A549 (cell line): ENCODE measurements at regions not wholly inside any gene's neighbourhood (a gene's known extent, or its start where the extent isn't known, plus 50 kb on each side); places are given as distances from the start of the nearest gene placed in this dataset.

Experiments used
- ATAC-seq, 2 experiments: fragments of 200-7000 bp in 1 of 2; fragments of >200 bp in 1 of 2; cut with Nextera tagmentation in 1 of 2; cut with Tn5 transposase in 1 of 2; 3 replicates each; pipeline versions ENCODE4 v1.8.0 to v1.9.1; 2018 to 2020; ENCODE audit warnings: mild to moderate bottlenecking in 1 of 2, moderate library complexity in 1 of 2
- CTCF ChIA-PET: fragments of 300-600 bp; sonication (Branson Sonifier 250); formaldehyde crosslinking; extraction: SDS; loops from one replicate; lab custom pipeline; 2021; ENCODE audit warnings: antibody characterized with exemption, inconsistent platforms; lab: Yijun Ruan, JAX
- POLR2A ChIA-PET: fragments of 350-600 bp; formaldehyde crosslinking; extraction: SDS; loops from one replicate; lab custom pipeline; 2021; ENCODE audit warnings: antibody characterized with exemption, inconsistent platforms; lab: Yijun Ruan, JAX
- DNase-seq, 2 experiments: peaks; one replicate each; pipeline versions ENCODE4 v3.0.0 to v3.0.0-alpha.2; 2011 to 2016; ENCODE audit warnings: low read depth in 1 of 2, low spot score in 1 of 2
- FAIRE-seq: peaks from 2 replicates; lab custom pipeline; 2011; peaks lifted over from hg19 to GRCh38; lab: Jason Lieb, UNC
- H3K27ac ChIP-seq, 2 experiments: fragments of >200 bp; sonication (Bioruptor Twin); formaldehyde crosslinking; 3 replicates each; pipeline ENCODE4 v1.5.1; 2016 to 2017
- H3K4me1 ChIP-seq: fragments of >200 bp; sonication (Bioruptor Twin); formaldehyde crosslinking; 3 replicates; pipeline ENCODE4 v1.6.1; 2016
- H3K4me2 ChIP-seq: fragments of >200 bp; sonication (Bioruptor Twin); formaldehyde crosslinking; 3 replicates; pipeline ENCODE4 v1.6.1; 2016
- H3K4me3 ChIP-seq: fragments of >200 bp; sonication (Bioruptor Twin); formaldehyde crosslinking; 3 replicates; pipeline ENCODE4 v1.5.1; 2016
- H3K9me3 ChIP-seq: fragments of >200 bp; sonication (Bioruptor Twin); formaldehyde crosslinking; 3 replicates; pipeline ENCODE4 v1.6.1; 2016
- CBX2 ChIP-seq: fragments of 200-600 bp; sonication (generic); IDR thresholded peaks from 2 replicates; pipeline ENCODE4 v1.6.1; 2016; ENCODE audit warnings: low read depth, mild to moderate bottlenecking, borderline replicate concordance
- EHMT2 ChIP-seq: fragments of 200-600 bp; sonication (generic); IDR thresholded peaks from 2 replicates; pipeline ENCODE4 v1.6.1; 2016; ENCODE audit warnings: antibody characterized with exemption, low read depth, mild to moderate bottlenecking, moderate library complexity
- EP300 ChIP-seq, 2 experiments: fragments of >200 bp; sonication (Bioruptor Twin); formaldehyde crosslinking; IDR thresholded peaks; 2 replicates in 1 of 2; 3 replicates in 1 of 2; pipeline ENCODE4 v1.6.1; 2016 to 2017
- FOSL2 ChIP-seq, 2 experiments: fragments of 450-650 bp in 1 of 2; fragments of >200 bp in 1 of 2; sonication (Bioruptor Twin) in 1 of 2; formaldehyde crosslinking; IDR thresholded peaks; 2 replicates each; pipeline versions ENCODE4 v1.5.0 to v1.6.1; 2016 to 2020; ENCODE audit warnings: mild to moderate bottlenecking in 1 of 2, moderate library complexity in 1 of 2
- FOXS1 ChIP-seq: fragments of 250-450 bp; sonication (Bioruptor Pico); IDR thresholded peaks from 2 replicates; pipeline ENCODE4 v1.5.0; 2020; ENCODE audit warnings: mild to moderate bottlenecking, moderate library complexity
- GATA3 ChIP-seq: IDR thresholded peaks from 2 replicates; pipeline ENCODE4 v1.6.1; 2012; ENCODE audit warnings: borderline replicate concordance
- HDAC2 ChIP-seq: fragments of 200-600 bp; sonication (generic); IDR thresholded peaks from 2 replicates; pipeline ENCODE4 v1.6.1; 2016
- HEYL ChIP-seq: fragments of 250-450 bp; sonication (Bioruptor Pico); IDR thresholded peaks from 2 replicates; pipeline ENCODE4 v1.8.0; 2021; ENCODE audit warnings: mild to moderate bottlenecking, moderate library complexity
- JUNB ChIP-seq: fragments of >200 bp; sonication (Bioruptor Twin); formaldehyde crosslinking; IDR thresholded peaks from 2 replicates; pipeline ENCODE4 v1.6.1; 2016
- KDM5A ChIP-seq: fragments of 200-600 bp; sonication (generic); IDR thresholded peaks from 2 replicates; pipeline ENCODE4 v1.6.1; 2016; ENCODE audit warnings: antibody characterized with exemption, mild to moderate bottlenecking
- NFE2L2 ChIP-seq: fragments of 150-350 bp; conservative IDR thresholded peaks from 2 replicates; pipeline ENCODE4 v1.6.1; 2014; ENCODE audit warnings: low read length
- NPAS2 ChIP-seq: fragments of 250-450 bp; sonication (Bioruptor Pico); IDR thresholded peaks from 2 replicates; pipeline ENCODE4 v1.8.0; 2022; ENCODE audit warnings: mild to moderate bottlenecking, moderate library complexity, borderline replicate concordance
- NR3C1 ChIP-seq: fragments of >200 bp; sonication (Bioruptor Twin); formaldehyde crosslinking; IDR thresholded peaks from 3 replicates; pipeline ENCODE4 v1.6.1; 2017
- REST ChIP-seq: fragments of 200-600 bp; sonication (generic); IDR thresholded peaks from 2 replicates; pipeline ENCODE4 v1.6.1; 2016; ENCODE audit warnings: antibody characterized with exemption, mild to moderate bottlenecking, moderate library complexity
- ZC3H11A ChIP-seq: fragments of 450-650 bp; IDR thresholded peaks from 2 replicates; pipeline ENCODE4 v1.6.1; 2014; ENCODE audit warnings: antibody characterized with exemption, mild to moderate bottlenecking
- ZFP36 ChIP-seq: fragments of 450-650 bp; IDR thresholded peaks from 2 replicates; pipeline ENCODE4 v1.6.1; 2014; ENCODE audit warnings: borderline replicate concordance; ENCODE audit not compliant: partially characterized antibody
- ZNF302 ChIP-seq: fragments of 250-450 bp; sonication (Bioruptor Pico); IDR thresholded peaks from 2 replicates; pipeline ENCODE4 v1.9.0; 2021; ENCODE audit warnings: inconsistent platforms, mild to moderate bottlenecking, moderate library complexity
- ZSCAN20 ChIP-seq: fragments of 250-450 bp; sonication (Bioruptor Pico); IDR thresholded peaks from 2 replicates; pipeline ENCODE4 v1.8.0; 2022; ENCODE audit warnings: mild to moderate bottlenecking, moderate library complexity
- WGBS: methylation state at CpG from one replicate; pipeline ENCODE4 v1.1.6; 2017; ENCODE audit errors: missing lambda C conversion rate; 5-methylcytosine and 5-hydroxymethylcytosine counted together
- TF ChIP-seq, protein P1 (sequence below): fragments of 250-450 bp; sonication (Bioruptor Pico); IDR thresholded peaks from 2 replicates; pipeline ENCODE4 v1.5.0; 2021; ENCODE audit warnings: mild to moderate bottlenecking, moderate library complexity, borderline replicate concordance

GRCh38 chr18:40868110-40868858 lies 1086.8 kb upstream of the PIK3C3 start:
- ATAC-seq, result peak; percentile 82 to 99
- TF ChIP-seq FOSL2 (IDR thresholded peaks at IDR 0.05) (no peak), FOSL2 (CRISPR knock-in tag; IDR thresholded peaks at IDR 0.05) (peak; percentile 61), ZSCAN20 (CRISPR knock-in tag) (no peak), ZFP36 (no peak), JUNB (peak; percentile 50; the same call in 1 of the 2 replicates), CBX2 (no peak), GATA3 (peak; percentile 60; the same call in 1 of the 2 replicates), FOXS1 (CRISPR knock-in tag) (no peak), NPAS2 (CRISPR knock-in tag) (no peak), HEYL (CRISPR knock-in tag) (no peak), EP300 (IDR thresholded peaks at IDR 0.05) (no peak), NR3C1 (no peak), ZC3H11A (no peak), ZNF302 (CRISPR knock-in tag) (no peak)
- no peak for FAIRE-seq
- H3K4me2 ChIP-seq, result peak overlapping the region; percentile 48
- no peak overlapping the region for H3K4me3 ChIP-seq
- peaks cover 8% of the 10 kb centered on the region; the same call in 2 of the 3 replicates for H3K4me1 ChIP-seq
- ChIA-PET POLR2A (no interaction called here), CTCF (no interaction called here)
- H3K27ac ChIP-seq, result peak overlapping the region; percentile 71
- no peaks in the 10 kb centered on the region for H3K9me3 ChIP-seq
- 2% methylated on average over 4 of the region's 4 CpGs for WGBS
- peak; percentile 6 to 77 for DNase-seq

DNA sequence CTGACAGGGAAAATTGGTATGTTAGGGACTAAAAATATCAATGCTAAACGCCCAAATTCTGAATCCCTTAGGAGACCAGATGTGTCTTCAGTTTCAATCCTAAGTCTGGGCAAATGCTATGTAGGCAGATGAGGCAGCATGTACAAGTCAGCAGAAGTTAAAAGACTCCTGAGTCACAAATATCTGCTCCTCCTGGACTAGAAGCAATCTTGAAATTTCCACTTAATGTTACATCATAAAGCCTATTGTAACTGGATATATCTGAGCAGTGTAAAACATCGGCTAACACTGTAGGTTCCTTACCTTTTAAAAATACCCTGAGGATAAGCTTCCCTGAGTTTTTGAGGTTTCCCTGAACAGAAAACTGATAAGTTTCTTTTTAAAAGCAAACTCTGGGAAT lies 1087.6 kb upstream of the PIK3C3 start:
- Histone ChIP-seq H3K4me2 (peak overlapping the region; percentile 48; the same call in 2 of the 3 replicates), H3K4me1 (peaks cover 8% of the 10 kb centered on the region; the same call in 2 of the 3 replicates), H3K27ac (peak overlapping the region; percentile 71), H3K4me3 (no peak overlapping the region), H3K9me3 (no peaks in the 10 kb centered on the region)
- DNase-seq, result peak in 1 of 2 experiments; percentile 40
- no peak for FAIRE-seq
- 5% methylated on average over 2 of the region's 2 CpGs for WGBS
- ChIA-PET CTCF (no interaction called here), POLR2A (no interaction called here)
- peak in 1 of 2 experiments; percentile 76; a peak in 1 of 6 replicates for ATAC-seq
- no peak for TF ChIP-seq HEYL (CRISPR knock-in tag)
- TF ChIP-seq, protein P1, sequence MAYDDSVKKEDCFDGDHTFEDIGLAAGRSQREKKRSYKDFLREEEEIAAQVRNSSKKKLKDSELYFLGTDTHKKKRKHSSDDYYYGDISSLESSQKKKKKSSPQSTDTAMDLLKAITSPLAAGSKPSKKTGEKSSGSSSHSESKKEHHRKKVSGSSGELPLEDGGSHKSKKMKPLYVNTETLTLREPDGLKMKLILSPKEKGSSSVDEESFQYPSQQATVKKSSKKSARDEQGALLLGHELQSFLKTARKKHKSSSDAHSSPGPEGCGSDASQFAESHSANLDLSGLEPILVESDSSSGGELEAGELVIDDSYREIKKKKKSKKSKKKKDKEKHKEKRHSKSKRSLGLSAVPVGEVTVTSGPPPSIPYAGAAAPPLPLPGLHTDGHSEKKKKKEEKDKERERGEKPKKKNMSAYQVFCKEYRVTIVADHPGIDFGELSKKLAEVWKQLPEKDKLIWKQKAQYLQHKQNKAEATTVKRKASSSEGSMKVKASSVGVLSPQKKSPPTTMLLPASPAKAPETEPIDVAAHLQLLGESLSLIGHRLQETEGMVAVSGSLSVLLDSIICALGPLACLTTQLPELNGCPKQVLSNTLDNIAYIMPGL (CRISPR knock-in tag), result no peak
- TF ChIP-seq EHMT2, result no peak
- TF ChIP-seq NFE2L2, result no peak
- TF ChIP-seq HDAC2, result no peak
- TF ChIP-seq ZNF302 (CRISPR knock-in tag), result no peak
- no peak for TF ChIP-seq KDM5A
- TF ChIP-seq REST, result no peak
- no peak for TF ChIP-seq EP300 (IDR thresholded peaks at IDR 0.05)
